Kidney epithelial cell (primary cell): ENCODE measurements at regions not wholly inside any gene's neighbourhood (a gene's known extent, or its start where the extent isn't known, plus 50 kb on each side); places are given as distances from the start of the nearest gene placed in this dataset.

Experiments
- DNase-seq: peaks from one replicate; pipeline ENCODE4 v3.0.0-alpha.2; 2010; ENCODE audit warnings: low read depth
- H3K27me3 ChIP-seq: 2 replicates; pipeline ENCODE4 v1.6.0; 2011; ENCODE audit warnings: low read length; ENCODE audit not compliant: control insufficient read depth, insufficient read depth
- H3K36me3 ChIP-seq: 2 replicates; pipeline ENCODE4 v1.5.1; 2011; ENCODE audit warnings: low read length; ENCODE audit not compliant: control insufficient read depth, insufficient read depth
- H3K4me3 ChIP-seq: 2 replicates; pipeline ENCODE4 v1.5.1; 2011; ENCODE audit warnings: low read depth, mild to moderate bottlenecking, control low read depth, low read length
- TF ChIP-seq, protein P1 (sequence below): IDR thresholded peaks from 2 replicates; pipeline ENCODE4 v1.5.1; 2011; ENCODE audit warnings: mild to moderate bottlenecking, moderate library complexity, low read length, control low read depth, inconsistent platforms; ENCODE audit not compliant: insufficient read depth, poor library complexity, severe bottlenecking

DNA sequence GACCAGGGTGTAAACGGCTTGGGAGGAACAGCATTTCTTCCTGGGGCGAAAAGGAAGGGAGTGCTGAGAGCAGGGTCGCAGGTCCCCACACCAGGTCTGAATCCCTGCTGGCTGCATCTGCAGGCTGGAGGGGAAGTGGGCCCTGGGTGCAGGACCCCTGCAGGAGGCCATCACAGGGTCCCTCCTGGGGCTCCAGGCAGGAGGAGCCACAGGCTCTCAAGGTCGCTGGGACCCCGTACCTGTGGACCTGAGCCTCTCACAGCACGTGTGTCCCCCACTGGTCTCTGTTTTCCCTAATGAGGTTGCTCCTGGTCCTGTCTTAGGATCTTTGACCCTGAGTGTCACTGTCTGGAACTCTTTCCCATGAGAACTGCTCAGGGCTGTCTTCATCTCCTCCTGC, 147.8 kb upstream of the ZNF236 start:
- TF ChIP-seq, protein P1, sequence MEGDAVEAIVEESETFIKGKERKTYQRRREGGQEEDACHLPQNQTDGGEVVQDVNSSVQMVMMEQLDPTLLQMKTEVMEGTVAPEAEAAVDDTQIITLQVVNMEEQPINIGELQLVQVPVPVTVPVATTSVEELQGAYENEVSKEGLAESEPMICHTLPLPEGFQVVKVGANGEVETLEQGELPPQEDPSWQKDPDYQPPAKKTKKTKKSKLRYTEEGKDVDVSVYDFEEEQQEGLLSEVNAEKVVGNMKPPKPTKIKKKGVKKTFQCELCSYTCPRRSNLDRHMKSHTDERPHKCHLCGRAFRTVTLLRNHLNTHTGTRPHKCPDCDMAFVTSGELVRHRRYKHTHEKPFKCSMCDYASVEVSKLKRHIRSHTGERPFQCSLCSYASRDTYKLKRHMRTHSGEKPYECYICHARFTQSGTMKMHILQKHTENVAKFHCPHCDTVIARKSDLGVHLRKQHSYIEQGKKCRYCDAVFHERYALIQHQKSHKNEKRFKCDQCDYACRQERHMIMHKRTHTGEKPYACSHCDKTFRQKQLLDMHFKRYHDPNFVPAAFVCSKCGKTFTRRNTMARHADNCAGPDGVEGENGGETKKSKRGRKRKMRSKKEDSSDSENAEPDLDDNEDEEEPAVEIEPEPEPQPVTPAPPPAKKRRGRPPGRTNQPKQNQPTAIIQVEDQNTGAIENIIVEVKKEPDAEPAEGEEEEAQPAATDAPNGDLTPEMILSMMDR = no peak
- H3K4me3 ChIP-seq = no peak overlapping the region

DNA sequence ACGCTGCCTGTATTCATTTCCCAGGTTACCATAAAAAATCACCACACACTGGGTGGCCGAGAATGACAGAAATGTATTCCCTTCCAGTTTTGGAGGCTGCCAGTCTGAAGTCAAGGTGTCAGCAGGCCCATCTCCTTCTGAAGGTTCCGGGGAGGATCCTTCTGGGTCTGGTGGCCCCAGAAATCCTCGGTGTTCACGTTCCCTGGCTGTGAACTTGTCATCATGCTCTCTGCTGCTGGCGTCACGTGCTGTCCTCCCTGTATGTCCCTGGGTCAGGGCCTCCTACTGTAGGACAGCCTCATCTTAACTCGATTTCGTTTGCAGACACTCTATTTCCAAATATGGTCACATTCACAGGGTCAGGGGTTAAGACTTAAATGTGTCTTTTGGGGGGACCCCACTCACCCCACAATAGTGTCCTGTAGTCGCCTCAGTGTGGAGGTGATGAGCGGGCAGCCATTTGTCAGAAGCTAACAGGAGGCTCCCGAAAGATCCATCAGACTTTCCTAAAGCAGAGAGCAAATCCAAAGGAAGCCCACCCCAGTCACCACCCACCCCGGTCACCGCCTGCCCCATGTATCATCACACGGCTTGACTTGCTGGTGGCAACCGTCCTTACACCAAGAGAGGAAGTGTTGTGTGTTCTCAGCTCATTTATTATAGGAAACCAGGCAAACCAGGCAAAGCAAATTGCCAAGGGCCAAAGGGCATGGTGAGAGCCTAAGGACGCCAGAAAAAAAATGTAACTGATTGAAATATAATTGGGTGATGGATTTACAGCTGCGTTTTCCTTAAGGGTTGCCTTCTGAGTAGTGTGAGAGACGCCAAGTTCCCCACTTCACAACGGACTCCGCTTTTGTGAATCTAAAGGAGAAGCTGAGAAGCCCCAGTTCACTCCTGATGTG, 148.8 kb upstream of the ZNF236 start:
- Histone ChIP-seq H3K4me3 (no peak overlapping the region), H3K36me3 (no peaks in the 10 kb centered on the region), H3K27me3 (peaks cover 2% of the 10 kb centered on the region)
- TF ChIP-seq, protein P1 = no peak
- no peak for DNase-seq

More for the DNA sequence above, 147.8 kb upstream of the ZNF236 start:
- Histone ChIP-seq H3K36me3 (no peaks in the 10 kb centered on the region), H3K27me3 (peaks cover 2% of the 10 kb centered on the region)
- no peak for DNase-seq

DNA sequence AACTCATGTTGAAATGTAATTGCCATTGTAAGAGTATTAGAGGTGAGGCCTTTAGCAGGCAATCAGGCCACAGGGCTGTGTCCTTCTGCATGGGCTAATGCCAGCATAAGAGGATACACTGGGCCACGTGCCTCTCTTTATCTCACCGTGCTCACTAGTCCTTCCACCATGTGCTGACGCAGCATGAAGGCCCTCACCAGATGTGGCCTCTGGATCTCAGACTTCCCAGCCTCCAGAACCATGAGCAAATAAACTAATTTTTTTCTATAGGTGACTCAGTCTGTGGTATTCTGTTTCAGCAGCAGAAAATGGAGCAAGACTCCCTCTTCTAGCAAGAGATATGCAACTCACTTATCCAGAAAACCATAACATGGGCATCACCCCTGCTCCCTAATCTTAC, 149.7 kb upstream of the ZNF236 start:
- no peak for DNase-seq
- Histone ChIP-seq H3K4me3 (no peak overlapping the region), H3K27me3 (peaks cover 2% of the 10 kb centered on the region), H3K36me3 (no peaks in the 10 kb centered on the region)
- TF ChIP-seq, protein P1 = no peak

DNA sequence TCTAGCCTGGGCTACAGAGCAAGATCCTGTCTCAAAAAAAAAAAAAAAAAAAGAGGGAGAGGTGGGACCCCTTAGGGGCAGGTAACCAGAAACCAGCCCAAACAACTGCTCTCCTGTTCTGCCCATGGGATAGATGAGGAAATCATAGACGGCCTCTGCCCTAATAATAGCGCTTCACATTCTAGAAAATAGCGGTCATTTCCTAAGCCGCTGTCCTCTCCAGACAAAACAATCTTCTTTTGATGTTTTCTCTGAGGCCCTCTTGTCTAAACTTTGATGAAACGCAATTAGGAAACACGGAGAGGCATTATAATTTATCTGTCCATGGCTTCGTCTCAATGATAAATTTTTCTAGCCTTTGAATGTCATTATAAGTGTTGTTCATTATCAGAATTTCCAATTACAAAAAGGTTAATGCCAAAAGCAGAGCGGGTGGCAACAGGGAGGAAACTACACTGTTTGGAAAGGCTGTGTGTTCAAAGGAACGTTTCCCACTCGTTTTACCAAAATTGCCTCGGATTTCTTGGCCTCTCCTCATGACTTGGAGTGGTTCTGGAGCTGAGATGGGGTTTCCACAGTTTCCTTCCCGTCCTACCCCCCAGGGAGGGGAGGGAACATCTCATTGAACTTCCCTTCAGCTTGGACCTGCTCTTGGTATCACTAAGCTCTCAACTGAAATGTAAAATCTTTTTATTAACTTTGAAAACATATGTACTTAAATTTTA, 151.6 kb upstream of the ZNF236 start:
- no peak for DNase-seq
- TF ChIP-seq, protein P1 = no peak
- no peak overlapping the region for H3K4me3 ChIP-seq
- H3K36me3 ChIP-seq = no peaks in the 10 kb centered on the region
- peaks cover 2% of the 10 kb centered on the region for H3K27me3 ChIP-seq

DNA sequence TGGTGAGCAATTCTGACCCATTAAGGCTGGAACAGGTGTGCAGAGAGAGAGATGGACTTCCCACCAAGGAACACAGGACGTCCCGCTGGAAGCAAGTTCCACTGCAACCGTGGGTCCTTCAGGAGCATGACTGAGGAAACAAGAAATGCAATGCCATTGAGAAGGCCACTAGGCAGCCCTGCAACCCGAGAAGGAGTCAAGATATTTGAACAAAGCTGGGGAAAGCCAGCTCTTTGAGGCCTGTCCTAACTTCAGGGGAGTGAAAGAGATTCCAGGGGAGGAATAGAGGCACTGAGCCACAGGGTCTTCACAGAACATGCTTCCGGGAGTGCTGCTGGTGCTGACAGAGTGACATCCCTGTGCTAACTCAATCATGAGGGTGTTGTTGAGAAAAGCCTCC, 153.8 kb upstream of the ZNF236 start:
- H3K36me3 ChIP-seq = no peaks in the 10 kb centered on the region
- H3K27me3 ChIP-seq = no peaks in the 10 kb centered on the region
- TF ChIP-seq, protein P1 = no peak
- no peak overlapping the region for H3K4me3 ChIP-seq
- no peak for DNase-seq

DNA sequence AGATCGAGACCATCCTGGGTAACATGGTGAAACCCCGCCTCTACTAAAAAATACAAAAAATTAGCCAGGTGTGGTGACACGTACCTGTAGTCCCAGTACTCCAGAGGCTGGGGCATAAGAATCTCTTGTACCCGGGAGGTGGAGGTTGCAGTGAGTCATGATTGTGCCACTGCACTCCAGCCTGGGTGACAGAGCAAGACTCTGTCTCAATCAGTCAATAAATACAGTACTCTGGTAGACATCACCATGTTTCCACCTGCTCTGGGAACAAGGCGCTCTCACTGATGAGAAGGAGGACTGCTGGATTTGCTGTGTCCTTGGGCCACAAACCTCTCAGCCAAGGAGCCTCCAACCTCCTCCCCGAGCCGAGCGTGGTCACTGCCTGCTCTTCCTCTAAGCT, 154.2 kb upstream of the ZNF236 start:
- TF ChIP-seq, protein P1 = no peak
- H3K36me3 ChIP-seq = no peaks in the 10 kb centered on the region
- no peaks in the 10 kb centered on the region for H3K27me3 ChIP-seq
- H3K4me3 ChIP-seq = no peak overlapping the region
- no peak for DNase-seq
